ENCODE measurements at regions not wholly inside any gene's neighbourhood (a gene's known extent, or its start where the extent isn't known, plus 50 kb on each side); places are given as distances from the start of the nearest gene placed in this dataset.
"Not testable (repeated sequence)": the region's sequence is repeated elsewhere in the genome, so short reads cannot be mapped to it uniquely, and the experiment has no call there.

DNA sequence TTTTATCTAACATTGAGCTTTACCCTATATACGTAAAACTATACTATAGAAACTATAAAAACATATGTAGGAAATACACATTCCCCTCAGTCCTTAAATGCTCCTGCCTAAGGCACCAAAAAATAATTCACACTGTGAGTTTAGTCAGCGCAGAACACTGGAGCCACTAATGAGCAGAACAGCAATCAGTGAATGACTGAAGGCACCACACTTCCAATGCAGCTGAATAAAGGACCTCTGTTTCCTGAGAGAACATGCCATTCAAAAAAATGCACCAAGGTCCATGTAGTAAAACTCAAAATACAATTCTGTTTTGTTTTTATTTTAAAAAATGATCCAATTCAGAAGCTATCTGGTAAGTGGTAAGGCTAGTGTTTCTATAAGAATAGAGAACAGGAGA is 1280.6 kb upstream of the NRXN1 start:
- ChIA-PET POLR2A (no interaction called here), CTCF (no interaction called here)

DNA sequence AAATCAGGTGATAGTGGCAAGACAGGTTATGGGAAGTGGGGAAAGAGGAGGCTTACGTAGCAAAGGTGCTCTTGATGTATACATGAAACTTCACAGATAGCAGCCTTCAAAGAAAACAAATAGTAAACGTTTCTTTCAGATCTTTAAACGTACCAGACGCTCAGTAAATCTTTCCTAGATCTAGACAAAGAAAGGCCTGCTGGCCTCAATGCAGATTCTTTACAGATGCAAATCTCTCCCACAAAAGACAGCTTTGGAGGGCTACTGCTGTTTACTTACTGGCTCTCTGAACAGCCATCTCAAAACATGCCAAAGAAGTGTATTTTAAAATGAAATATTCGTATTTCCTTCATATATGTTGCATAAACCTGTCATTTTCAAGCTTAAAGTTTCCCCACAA is 1279.9 kb upstream of the NRXN1 start:
- ChIA-PET CTCF (no interaction called here), POLR2A (no interaction called here)

- CTCF ChIA-PET = no interaction called here
- POLR2A ChIA-PET = no interaction called here
Observed at GRCh38 chr2:52308156-52308555, 1276.2 kb upstream of the NRXN1 start.

- ChIA-PET CTCF (no interaction called here), POLR2A (no interaction called here)
Observed at GRCh38 chr2:52294628-52295027, 1262.7 kb upstream of the NRXN1 start.

DNA sequence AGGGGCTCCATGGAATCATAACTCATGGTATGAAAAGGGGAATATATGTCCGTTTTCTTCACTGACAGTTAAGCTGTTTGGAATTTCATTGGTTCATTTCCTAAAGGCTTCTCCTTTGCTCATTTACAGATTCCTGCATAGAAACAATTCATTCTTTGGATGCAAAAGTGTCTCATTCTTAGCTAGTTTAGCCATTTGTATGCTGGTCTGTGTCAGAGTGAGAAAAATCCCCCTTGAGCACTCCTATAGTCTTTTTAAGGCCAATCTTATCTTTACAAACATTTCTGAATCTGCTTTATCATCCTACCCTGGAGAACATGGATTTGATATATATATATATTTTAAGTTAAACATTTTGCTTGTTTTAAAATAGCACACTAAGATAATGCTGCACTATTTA is 1260.9 kb upstream of the NRXN1 start:
- ChIA-PET CTCF (no interaction called here), POLR2A (no interaction called here)

DNA sequence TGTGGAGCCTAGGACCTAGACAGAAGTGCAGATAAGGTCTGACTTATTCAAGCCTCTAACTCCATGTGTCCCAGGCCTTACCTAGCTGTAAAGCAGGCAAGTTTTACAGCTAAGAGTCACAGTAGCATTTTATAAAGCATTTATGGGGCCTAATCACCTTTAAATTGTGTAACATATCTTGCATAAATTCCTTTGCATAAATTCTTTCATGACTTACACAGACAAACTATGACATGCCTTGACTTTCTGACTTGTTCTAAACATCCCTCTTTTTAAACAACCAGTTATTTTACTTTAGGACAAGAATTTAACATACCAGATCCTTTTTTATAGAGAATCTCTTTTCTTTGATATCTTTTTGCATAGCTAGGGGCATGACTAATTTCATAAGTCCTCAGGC is 1257.8 kb upstream of the NRXN1 start:
- ChIA-PET POLR2A (no interaction called here), CTCF (no interaction called here)

GRCh38 chr2:52288596-52288995 is 1256.7 kb upstream of the NRXN1 start:
- ChIA-PET POLR2A (no interaction called here), CTCF (no interaction called here)

DNA sequence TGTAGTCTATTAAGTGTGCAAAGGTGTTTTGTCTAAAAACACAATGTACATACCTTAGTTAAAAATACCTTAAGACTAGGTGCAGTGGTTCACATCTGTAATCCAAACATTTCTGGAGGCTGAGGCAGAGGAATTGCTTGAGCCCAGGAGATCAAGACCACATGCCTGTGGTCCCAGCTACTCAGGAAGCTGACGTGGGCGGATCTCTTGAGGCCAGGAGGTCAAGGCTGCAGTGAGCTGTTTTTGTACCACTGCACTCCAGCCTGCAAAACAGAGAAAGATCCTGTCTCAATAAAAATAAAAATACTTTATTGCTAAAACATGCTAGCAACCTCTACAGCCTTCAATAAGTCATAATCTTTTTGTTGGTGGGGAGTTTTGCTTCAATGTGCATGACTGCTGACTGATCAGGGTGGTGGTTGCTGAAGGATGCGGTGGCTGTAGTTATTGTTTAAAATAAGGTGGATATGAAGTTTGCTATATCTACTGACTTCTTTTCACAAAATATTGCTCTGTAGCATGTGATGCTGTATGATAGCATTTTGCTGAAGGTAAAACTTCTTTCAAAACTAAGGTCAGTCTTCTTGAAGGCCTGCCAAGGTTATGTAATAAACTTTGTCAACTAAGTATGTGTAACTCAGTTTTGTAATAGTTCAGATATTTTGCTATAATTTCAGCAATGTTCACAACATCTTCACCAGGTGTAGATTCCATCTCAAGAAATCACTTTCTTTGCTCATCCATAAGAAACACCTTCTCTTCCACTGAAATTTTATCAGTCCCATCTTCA is 1238.0 kb upstream of the NRXN1 start:
- ChIA-PET POLR2A (no interaction called here), CTCF (no interaction called here)

DNA sequence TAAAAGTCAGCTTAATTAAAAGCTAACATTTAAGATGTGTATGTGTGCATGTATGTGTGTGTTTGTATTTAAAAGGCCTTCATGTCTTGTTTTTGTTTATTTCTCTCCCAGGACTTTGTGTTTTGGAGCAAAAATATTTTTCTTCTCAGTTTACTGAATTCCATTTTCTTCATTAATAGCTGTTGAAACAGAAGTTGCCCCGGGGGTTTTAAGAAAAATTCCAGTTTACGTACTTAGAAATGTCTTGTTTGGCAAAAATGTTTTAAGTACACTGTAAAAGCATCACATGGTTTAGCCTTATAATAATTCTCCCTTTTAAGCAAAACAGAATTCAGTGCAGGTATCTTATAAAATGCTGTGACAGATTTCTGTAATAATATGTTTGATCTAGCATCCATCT is 1233.0 kb upstream of the NRXN1 start:
- POLR2A ChIA-PET = no interaction called here

GRCh38 chr2:52264488-52264887 is 1232.6 kb upstream of the NRXN1 start:
- CTCF ChIA-PET = no interaction called here

More for the DNA sequence above, 1233.0 kb upstream of the NRXN1 start:
- CTCF ChIA-PET = no interaction called here

GRCh38 chr2:52260904-52261303 is 1229.0 kb upstream of the NRXN1 start:
- ChIA-PET POLR2A (no interaction called here), CTCF (no interaction called here)

More at GRCh38 chr2:52264488-52264887, 1232.6 kb upstream of the NRXN1 start:
- POLR2A ChIA-PET = no interaction called here

DNA sequence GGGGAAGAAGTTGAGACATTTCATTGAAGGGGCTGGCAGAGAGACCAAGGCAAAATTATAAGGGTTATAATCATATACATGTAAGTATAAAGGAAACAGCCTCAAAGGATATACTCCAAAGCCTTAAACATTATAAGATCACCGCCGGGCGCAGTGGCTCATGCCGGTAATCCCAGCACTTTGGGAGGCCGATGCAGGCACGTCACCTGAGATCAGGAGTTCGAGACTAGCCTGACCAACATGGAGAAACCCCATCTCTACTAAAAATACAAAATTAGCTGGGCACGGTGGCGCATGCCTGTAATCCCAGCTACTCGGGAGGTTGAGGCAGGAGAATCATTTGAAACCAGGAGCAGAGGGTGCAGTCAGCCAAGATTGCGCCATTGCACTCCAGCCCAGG is 1227.0 kb upstream of the NRXN1 start:
- POLR2A ChIA-PET, CTCF ChIA-PET: not testable (repeated sequence)

DNA sequence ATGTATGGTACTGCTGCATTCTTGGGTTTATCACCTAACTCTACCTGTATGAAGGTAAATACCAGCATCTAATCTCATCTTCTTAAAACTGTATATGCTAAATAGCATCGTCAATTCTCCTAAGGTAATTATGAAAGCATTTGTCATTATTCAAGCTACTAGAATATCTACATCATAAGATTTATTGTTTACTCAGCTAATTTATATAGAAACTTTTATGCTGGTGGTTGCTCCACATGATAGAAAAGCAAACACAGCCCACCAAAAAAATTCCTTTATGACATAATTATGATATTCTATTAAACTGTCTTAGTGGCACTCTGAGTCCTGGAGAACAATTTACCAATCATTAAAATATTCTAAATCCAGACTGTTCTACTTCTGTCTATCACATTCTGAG is 1226.1 kb upstream of the NRXN1 start:
- POLR2A ChIA-PET = no interaction called here
- CTCF ChIA-PET = no interaction called here

GRCh38 chr2:52253416-52253980 is 1221.6 kb upstream of the NRXN1 start:
- POLR2A ChIA-PET = no interaction called here
- CTCF ChIA-PET = no interaction called here

GRCh38 chr2:52238782-52239181 is 1206.8 kb upstream of the NRXN1 start:
- POLR2A ChIA-PET = no interaction called here

DNA sequence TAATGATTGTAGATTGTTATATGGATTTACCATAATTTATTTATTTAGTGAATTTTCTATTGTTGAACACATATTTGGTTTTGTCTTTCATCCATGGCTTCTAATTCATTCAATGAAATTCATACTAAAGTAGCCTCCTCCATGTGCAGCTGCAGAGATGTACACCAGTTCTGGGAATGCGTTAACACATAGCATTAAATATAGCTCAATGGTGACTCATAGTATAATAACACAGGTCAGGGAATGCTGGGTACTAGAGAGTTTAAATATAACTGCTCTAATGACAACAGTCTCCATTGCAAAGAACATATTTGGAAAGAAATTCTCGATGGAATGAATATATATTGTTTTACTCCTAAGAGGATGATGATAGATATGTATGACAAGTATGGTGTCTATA is 1190.2 kb upstream of the NRXN1 start:
- POLR2A ChIA-PET = no interaction called here
- CTCF ChIA-PET = no interaction called here

More at GRCh38 chr2:52238782-52239181, 1206.8 kb upstream of the NRXN1 start:
- CTCF ChIA-PET = no interaction called here

DNA sequence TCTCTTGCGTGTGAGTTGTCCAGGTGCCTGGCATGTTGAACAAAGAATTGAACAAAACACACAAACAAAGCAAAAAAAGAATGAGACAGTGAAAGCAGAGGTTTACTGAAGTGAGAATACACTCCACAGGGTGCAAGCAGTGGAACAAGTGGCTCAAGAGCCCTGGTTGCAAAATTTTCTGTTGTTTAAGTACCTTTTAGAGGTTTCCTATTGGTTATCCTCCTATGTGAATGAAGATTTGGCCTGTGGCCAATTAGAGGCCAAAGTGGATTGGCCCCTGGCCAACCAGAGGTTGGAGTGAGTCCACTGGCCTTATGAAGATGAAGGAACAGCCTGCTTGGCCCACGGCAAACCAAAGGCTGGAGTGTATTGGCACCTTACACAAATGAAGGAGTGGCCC is 1188.5 kb upstream of the NRXN1 start:
- ChIA-PET POLR2A (no interaction called here), CTCF (no interaction called here)

DNA sequence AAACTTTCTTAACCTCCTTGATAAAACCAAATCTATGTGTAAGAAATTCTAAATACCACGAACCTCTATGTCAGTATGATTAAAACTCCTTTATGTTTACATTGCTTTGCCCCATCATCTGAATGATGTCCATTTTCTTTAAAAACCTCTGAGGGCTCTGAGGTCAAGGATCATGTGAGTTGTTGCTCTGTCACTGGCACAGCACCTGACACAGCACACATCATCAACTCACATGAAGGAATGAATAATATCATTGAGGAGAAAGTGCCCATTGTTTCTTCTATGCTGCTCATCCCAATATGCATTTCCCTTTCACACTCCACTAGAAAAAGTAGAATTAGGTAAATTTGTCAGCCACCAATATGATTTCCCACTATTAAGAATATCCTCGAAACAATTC is 1178.7 kb upstream of the NRXN1 start:
- ChIA-PET CTCF (no interaction called here), POLR2A (no interaction called here)

DNA sequence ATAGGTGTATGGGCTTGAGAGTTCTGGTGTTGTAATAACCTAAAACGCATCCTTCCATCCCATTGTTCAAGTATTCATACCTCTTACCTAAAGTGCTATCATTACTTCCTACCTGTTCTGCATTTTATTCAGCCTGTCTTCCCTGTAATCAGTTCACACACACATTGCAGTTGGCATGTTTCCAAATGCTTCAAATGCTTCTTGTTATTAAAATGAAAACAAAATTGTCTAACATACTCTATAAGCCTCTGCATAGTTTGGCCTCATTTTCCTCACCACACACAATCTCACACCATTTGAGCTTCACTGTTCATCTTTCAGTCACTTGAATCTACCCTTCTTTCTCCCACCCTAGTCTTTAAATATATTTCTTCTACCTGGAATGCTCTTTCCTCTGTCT is 1178.2 kb upstream of the NRXN1 start:
- CTCF ChIA-PET = no interaction called here

DNA sequence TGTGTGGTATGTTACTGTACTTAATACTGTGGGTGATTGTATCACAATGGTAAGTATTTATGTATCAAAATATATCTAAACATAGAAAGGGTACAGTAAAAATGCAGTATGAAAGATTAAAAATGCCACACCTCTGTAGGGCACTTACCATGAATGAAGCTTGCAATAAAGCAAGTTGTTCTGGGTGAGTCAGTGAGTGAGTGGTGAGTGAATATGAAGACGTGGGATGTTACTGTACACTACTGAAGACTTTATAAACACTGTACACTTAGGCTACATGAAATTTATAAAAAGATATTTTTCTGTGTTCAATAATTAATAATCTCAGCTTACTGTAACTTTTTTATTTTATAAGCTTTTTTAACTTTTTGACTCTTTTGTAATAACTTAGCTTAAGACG is 1162.4 kb upstream of the NRXN1 start:
- POLR2A ChIA-PET = no interaction called here
- CTCF ChIA-PET = interaction anchor here (0.6 kb wide), 1 partner anchor 426 kb away, joined by 3 read pairs; no protein-coding TSS in a partner anchor

More for the DNA sequence above, 1178.2 kb upstream of the NRXN1 start:
- POLR2A ChIA-PET = no interaction called here

GRCh38 chr2:52193804-52194203 is 1161.9 kb upstream of the NRXN1 start:
- CTCF ChIA-PET = interaction anchor here (0.6 kb wide), 1 partner anchor 426 kb away, joined by 3 read pairs; no protein-coding TSS in a partner anchor
- POLR2A ChIA-PET = no interaction called here

DNA sequence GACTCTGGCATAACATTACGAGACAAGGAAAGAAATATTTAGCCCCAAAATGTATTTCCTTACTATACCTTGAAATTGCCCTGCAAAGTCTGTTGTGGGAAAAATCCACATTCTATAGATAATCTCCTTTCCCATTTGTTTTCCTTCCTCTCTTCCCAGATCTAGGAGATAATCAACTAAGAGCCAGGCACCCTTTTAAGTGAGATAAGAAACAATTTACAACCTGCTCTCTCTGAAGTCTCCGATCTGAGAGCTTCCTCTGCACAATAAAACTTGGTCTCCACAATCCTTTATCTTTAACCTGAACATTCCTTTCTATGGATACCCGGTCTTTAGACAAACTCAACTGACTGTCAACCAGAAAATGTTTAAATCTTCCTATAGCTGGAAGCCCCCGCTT is 1160.7 kb upstream of the NRXN1 start:
- ChIA-PET CTCF (no interaction called here), POLR2A (no interaction called here)

Measured in activated CD8-positive, alpha-beta memory T cell treated with anti-CD3 and anti-CD28 coated beads for 36 hours (primary cell).